ENCODE measurements at regions not wholly inside any gene's neighbourhood (a gene's known extent, or its start where the extent isn't known, plus 50 kb on each side); places are given as distances from the start of the nearest gene placed in this dataset.

DNA sequence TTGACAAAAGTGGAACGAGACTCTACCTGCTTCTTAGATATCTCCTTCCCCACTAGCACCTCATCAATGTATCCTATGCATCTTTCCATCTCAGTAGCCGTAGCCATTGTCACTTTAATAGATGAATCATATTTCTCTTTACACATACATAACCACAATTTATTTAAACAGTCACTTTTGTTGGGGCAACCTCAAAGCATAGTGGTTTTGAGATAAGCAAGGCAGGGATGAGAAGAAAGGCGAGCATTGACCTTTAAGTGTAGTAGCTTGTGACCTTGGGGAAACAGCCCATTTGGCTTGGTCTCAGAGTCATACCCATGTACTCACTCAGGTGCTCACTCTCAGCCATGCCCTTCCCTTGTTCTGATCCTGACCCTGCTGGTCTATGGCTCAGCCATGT, 260.1 kb downstream of the C1orf94 start:
- no peak overlapping the region for H3K27ac ChIP-seq (ENCODE audit: low read depth in 1 of 2, low read length in 2 of 2)
- Mint-ChIP-seq H3K36me3 (no peaks in the 10 kb centered on the region), H3K4me1 (no peaks in the 10 kb centered on the region), H3K27ac (no peak overlapping the region), H3K9me3 (peaks cover 0 to 6% (median 0%) of the 10 kb centered on the region in 7 donors), H3K4me3 (no peak overlapping the region), H3K27me3 (ENCODE audit: low read depth in 3 of 3) (peaks cover 1 to 8% (median 6%) of the 10 kb centered on the region in 3 donors)
- H3K9ac ChIP-seq (ENCODE audit: insufficient read depth, low read length, poor library complexity, severe bottlenecking), result no peak overlapping the region
- TF ChIP-seq, protein P1, sequence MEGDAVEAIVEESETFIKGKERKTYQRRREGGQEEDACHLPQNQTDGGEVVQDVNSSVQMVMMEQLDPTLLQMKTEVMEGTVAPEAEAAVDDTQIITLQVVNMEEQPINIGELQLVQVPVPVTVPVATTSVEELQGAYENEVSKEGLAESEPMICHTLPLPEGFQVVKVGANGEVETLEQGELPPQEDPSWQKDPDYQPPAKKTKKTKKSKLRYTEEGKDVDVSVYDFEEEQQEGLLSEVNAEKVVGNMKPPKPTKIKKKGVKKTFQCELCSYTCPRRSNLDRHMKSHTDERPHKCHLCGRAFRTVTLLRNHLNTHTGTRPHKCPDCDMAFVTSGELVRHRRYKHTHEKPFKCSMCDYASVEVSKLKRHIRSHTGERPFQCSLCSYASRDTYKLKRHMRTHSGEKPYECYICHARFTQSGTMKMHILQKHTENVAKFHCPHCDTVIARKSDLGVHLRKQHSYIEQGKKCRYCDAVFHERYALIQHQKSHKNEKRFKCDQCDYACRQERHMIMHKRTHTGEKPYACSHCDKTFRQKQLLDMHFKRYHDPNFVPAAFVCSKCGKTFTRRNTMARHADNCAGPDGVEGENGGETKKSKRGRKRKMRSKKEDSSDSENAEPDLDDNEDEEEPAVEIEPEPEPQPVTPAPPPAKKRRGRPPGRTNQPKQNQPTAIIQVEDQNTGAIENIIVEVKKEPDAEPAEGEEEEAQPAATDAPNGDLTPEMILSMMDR (IDR thresholded peaks at IDR 0.05), result no peak
- no peaks in the 10 kb centered on the region for H3K27me3 ChIP-seq (ENCODE audit: control insufficient read depth in 2 of 2, insufficient read depth in 2 of 2, low read length in 2 of 2)
- H2AFZ ChIP-seq (ENCODE audit: insufficient read depth, low read depth, low read length, poor library complexity, severe bottlenecking), result no peak overlapping the region
- intact Hi-C loops (cut with micrococcal nuclease), result no loop called here
- no peak overlapping the region for H3K4me3 ChIP-seq (replicated peaks in 1 of 3; ENCODE audit: low read depth in 2 of 3, low read length in 3 of 3)
- H3K9me3 ChIP-seq (replicated peaks in 1 of 2; ENCODE audit: control insufficient read depth in 1 of 2, insufficient read depth in 1 of 2, low read length in 2 of 2), result no peaks in the 10 kb centered on the region
- H3K36me3 ChIP-seq (replicated peaks in 1 of 2; ENCODE audit: control insufficient read depth in 1 of 2, insufficient read depth in 2 of 2, low read length in 2 of 2), result no peaks in the 10 kb centered on the region
- 71% methylated on average over 1 of the region's 3 CpGs for WGBS (ENCODE audit: insufficient coverage)
- no peaks in the 10 kb centered on the region for H3K79me2 ChIP-seq (ENCODE audit: insufficient read depth, low read length)
- no peaks in the 10 kb centered on the region for H3K4me1 ChIP-seq (ENCODE audit: control insufficient read depth in 1 of 2, insufficient read depth in 2 of 2, low read length in 2 of 2)
- no peak for DNase-seq
- no peak overlapping the region for H3K4me2 ChIP-seq (replicated peaks; ENCODE audit: extremely low read depth, low read length, poor library complexity, severe bottlenecking)
- H4K20me1 ChIP-seq (ENCODE audit: insufficient read depth, low read length), result no peaks in the 10 kb centered on the region

DNA sequence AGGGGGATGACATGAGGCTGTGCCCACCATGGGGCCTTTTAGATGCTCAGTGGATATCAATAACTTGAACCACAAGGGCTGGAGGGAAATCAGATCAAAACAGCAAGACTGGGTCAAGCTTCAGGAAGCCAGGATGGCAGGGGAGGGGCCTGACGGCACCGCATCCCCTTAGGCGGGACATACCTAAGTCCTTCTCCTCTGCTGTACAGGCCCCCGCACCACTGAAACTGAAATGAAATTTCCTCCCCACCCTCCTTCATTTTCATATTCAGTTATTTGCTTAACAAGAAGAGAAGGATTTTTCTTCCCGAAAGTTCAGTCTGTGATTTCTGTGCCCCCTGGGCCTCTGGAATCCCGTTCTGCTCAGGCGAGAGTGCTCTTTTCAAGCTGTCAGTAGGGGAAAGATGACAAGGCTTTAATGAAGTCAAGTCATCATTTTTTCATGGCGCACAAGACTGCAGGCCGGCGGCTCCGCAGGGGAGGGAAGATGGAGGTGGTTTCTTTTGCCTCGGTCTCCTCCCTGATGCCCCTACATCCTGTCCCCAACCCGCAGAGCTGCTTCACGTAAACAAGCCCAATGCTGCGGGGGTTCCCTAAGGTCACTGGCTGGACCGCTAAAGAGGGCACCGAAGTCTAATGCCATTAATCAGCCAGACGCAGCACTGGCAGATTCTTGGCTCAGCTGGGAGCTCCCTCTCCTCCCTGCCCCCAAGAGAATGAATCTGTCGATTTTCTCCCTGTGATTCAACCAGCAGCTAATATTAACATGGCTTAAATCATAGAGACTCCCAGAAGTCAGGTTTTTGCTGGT, 264.8 kb downstream of the C1orf94 start:
- Histone ChIP-seq H3K36me3 (replicated peaks in 1 of 2; ENCODE audit: control insufficient read depth in 1 of 2, insufficient read depth in 2 of 2, low read length in 2 of 2) (no peaks in the 10 kb centered on the region), H2AFZ (ENCODE audit: insufficient read depth, low read depth, low read length, poor library complexity, severe bottlenecking) (no peak overlapping the region), H3K9ac (ENCODE audit: insufficient read depth, low read length, poor library complexity, severe bottlenecking) (no peak overlapping the region), H3K4me3 (replicated peaks in 1 of 3; ENCODE audit: low read depth in 2 of 3, low read length in 3 of 3) (no peak overlapping the region), H3K9me3 (replicated peaks in 1 of 2; ENCODE audit: control insufficient read depth in 1 of 2, insufficient read depth in 1 of 2, low read length in 2 of 2) (no peaks in the 10 kb centered on the region), H3K4me1 (ENCODE audit: control insufficient read depth in 1 of 2, insufficient read depth in 2 of 2, low read length in 2 of 2) (no peaks in the 10 kb centered on the region), H4K20me1 (ENCODE audit: insufficient read depth, low read length) (no peaks in the 10 kb centered on the region), H3K4me2 (replicated peaks; ENCODE audit: extremely low read depth, low read length, poor library complexity, severe bottlenecking) (no peak overlapping the region), H3K79me2 (ENCODE audit: insufficient read depth, low read length) (no peaks in the 10 kb centered on the region), H3K27me3 (ENCODE audit: control insufficient read depth in 2 of 2, insufficient read depth in 2 of 2, low read length in 2 of 2) (no peaks in the 10 kb centered on the region), H3K27ac (ENCODE audit: low read depth in 1 of 2, low read length in 2 of 2) (no peak overlapping the region)
- intact Hi-C loops (cut with micrococcal nuclease), result no loop called here
- H3K4me1 Mint-ChIP-seq, result no peaks in the 10 kb centered on the region
- no peak overlapping the region for H3K4me3 Mint-ChIP-seq
- no peaks in the 10 kb centered on the region for H3K36me3 Mint-ChIP-seq
- H3K27ac Mint-ChIP-seq, result no peak overlapping the region
- peaks cover 0 to 6% (median 0%) of the 10 kb centered on the region in 7 donors for H3K9me3 Mint-ChIP-seq
- TF ChIP-seq, protein P1 (IDR thresholded peaks at IDR 0.05), result no peak
- WGBS (ENCODE audit: insufficient coverage), result 56% methylated on average over 11 of the region's 19 CpGs
- peaks cover 4 to 10% (median 6%) of the 10 kb centered on the region in 3 donors for H3K27me3 Mint-ChIP-seq (ENCODE audit: low read depth in 3 of 3)
- DNase-seq, result no peak
